LHCN-M2 (cell line): ENCODE measurements at regions not wholly inside any gene's neighbourhood (a gene's known extent, or its start where the extent isn't known, plus 50 kb on each side); places are given as distances from the start of the nearest gene placed in this dataset.
"Not testable (repeated sequence)": the region's sequence is repeated elsewhere in the genome, so short reads cannot be mapped to it uniquely, and the experiment has no call there.

Source experiments
- DNase-seq: peaks from one replicate; pipeline ENCODE4 v3.0.0-alpha.2; 2012; ENCODE audit warnings: low read depth

DNA sequence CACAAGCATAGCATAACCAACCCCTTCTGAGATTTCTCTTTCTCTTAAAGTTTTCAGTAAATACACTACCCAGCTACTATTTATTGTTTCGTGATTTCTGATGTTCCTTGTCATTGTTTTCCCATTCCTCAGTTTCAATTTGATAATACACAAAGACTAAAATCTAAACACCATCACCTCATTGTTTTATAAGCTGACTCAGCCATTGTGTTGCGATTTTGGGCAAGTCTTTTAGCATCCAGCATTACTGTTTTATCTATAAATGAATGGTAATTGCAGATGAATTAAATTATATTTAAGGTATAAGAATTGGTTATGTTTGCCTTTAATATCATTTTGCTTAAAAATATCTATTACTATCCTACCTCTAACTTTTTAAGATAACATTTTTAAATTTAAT lies 1308.5 kb downstream of the PLA2G4A start:
- no peak for DNase-seq

DNA sequence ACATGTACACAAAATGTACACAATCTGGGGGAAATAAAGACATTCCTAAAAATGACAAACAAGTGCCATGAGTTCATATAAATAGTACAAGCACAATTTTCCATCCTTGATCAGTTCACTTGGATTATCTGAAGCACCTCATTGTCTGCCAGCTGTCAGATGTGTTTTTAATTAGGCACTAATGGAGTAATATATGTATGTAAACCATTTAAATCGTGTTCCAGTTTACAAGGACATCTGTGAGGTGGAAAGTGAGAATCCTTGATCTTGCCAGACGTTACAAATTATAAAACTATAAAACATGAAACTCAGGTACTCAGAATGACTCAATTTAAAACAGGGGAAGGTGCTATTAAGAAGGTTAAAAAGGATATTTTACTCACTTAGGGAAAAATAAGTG lies 1312.2 kb downstream of the PLA2G4A start:
- no peak for DNase-seq

DNA sequence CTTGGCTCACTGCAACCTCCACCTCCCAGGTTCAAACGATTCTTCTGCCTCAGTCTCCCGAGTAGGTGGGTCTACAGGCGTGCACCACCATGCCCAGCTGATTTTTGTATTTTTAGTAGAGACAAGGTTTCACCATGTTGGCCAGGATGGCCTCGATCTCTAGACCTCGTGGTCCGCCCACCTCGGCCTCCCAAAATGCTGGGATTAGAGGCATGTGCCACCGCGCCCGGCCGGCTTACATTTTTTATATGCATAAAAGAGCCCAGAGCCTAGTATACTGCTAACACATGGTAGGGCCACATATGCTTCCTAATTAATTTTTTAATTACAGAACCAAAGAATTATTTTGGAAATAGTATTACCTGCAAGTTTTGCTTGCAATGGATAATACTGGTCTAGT lies 1325.4 kb downstream of the PLA2G4A start:
- no peak for DNase-seq

DNA sequence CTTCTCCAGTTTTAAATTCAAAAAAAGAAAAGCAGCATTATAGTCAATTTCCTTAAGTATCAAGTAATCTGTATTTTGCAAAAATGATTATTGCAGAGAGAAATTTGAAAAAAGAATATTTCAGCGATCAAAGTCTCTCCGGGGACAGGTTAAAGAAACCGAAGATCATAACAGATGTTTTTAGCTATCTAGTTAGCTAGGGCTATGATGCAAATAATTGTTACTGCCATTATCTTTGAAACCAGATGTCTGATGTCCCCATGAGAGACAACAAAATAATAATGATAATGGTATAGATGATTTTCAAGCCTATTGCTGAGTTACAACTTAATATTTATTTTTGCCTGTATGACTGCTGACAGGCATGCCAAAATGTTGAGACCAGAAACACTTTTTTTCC lies 1326.0 kb downstream of the PLA2G4A start:
- DNase-seq: no peak

DNA sequence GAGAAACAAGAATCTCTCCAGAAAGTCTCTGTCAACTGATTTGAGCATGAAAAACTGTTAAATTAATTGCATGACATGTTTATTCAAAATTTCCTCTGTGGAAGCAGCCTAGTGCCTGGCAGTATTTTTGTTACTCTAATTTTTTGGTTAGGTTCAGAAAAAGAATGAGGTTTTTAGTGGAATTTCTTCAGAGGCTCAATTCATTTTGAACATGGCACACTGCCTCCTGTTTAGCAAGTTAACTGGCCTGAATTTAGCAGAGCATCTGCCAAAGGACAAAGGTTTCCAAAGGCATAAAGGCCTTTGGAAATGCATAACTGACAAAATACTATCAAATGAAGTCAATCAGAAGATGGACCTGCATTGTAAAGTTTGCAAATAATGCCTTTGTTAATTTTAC lies 1326.5 kb downstream of the PLA2G4A start:
- no peak for DNase-seq

DNA sequence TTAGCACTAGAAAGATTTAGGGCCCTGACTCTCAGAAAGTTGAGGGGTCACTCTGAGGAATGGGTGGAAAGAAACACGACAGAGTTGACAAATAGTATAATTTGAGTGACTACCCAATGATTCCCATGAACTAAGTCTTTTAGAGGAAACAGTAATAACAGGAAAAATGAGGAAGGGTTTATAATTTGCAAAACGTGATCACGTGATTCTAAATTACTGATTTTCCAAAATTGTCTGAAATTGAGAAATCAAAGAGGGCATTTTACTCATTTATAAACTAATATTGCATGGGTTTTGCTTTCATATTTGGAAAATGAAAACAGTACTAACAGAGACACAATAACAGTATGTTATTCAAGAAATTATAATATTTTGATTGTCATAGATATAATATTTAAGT lies 1335.7 kb downstream of the PLA2G4A start:
- DNase-seq: no peak

DNA sequence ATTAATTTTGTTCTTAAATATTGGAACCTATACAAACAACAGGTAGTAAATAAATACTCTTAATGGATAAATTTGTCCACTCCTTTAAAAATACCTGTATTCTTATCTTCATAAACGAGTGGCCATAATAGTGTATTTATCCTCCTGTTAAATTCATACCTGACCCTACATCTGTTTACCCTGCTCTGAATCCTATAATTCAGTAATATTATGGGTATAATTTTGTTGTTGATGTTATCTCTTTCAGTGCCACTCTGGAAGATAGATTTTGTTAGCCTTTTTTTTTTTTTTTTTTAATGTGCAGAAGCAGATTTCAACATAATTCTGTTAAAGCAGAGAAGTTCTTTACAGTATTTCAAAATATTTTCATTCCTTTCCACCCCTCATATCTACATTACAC lies 1337.9 kb downstream of the PLA2G4A start:
- DNase-seq: no peak

DNA sequence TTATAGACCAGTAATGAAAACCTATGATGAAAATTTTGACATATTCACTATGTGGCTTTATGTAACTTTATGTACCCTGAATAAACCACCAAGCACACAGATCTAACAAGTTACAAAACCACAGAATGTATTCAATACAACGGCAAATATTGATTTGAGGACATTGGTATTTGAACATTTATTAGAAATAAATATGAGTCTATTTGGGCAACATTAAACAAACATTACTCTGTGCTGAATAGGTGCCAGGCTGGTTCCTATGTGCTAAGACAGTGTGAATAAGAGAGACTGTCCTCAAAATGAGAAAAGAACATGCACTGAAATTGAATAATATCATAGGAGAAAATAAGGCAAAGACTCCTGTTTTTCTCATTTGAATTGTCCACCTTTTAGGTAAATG lies 1341.2 kb downstream of the PLA2G4A start:
- no peak for DNase-seq

DNA sequence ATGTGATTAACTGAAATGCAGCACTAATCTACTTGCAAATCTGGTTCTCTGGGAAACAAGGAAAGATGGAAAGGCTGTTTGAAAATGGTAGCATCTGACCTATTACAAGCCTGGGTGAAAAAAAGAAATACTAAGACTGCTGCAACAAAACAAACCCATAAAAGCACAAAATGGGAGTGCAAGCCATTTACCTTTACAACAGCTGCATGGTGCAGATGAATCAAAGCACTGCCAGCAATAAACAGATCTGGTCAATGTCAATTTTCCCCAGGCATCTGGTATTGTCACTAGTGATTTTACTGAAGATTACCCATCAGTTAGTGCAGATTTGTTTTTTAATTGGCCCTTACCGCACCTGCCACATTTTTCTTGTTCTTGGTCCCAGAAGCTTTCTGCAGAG lies 1341.7 kb downstream of the PLA2G4A start:
- DNase-seq: no peak

DNA sequence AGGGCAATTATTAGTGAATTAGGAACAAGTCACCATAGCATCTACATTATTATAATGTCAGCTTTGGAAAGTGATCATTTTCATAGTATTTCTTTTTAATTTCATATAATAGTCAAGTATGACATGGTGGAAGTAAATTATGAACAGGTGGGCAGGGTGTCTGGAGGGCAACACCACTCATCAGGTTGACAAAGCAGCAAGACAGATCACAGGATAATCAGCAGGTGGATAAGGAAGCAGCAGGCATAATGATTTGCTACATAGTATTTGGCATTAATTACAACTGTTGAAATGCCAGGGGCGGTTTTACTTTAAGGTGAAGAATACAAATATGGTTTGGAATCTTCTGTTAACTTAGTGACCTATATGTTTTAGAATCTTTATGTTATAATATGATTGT lies 1342.2 kb downstream of the PLA2G4A start:
- no peak for DNase-seq

DNA sequence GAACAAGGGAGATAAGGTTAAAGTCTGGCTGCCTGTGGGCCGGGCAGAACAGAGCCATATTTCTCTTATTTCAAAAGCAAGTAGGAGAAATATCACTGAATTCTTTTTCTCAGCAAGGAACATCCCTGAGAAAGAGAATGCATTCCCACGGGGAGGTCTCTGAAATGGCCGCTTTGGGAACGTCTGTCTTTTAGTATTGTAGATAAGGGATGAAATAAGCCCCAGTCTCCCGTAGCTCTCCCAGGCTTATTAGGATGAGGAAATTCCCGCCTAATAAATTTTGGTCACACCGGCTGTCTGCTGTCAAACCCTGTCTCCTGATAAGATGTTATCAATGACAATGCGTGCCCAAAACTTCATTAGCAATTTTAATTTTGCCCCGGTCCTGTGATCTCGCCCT lies 1353.3 kb downstream of the PLA2G4A start:
- DNase-seq: not testable (repeated sequence)

DNA sequence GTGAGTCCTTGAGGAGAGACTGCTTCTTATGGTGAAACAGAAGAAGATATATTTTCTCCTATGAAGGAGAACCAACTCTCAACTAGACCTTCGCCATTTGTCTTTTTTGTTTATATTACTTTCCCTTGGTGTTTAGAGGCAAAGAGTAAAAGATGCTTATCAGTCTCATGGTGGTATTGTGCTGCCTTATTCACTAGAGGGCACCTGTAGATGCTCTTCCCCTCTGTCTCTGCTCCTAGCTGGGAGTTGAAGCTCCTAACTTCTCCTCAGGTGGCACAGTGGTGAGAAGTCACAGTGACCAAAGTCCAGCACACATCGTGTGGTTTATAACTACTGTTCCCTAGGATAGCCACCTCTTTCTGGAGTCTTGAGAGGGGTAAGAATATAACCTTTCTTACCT lies 1359.6 kb downstream of the PLA2G4A start:
- DNase-seq: no peak

DNA sequence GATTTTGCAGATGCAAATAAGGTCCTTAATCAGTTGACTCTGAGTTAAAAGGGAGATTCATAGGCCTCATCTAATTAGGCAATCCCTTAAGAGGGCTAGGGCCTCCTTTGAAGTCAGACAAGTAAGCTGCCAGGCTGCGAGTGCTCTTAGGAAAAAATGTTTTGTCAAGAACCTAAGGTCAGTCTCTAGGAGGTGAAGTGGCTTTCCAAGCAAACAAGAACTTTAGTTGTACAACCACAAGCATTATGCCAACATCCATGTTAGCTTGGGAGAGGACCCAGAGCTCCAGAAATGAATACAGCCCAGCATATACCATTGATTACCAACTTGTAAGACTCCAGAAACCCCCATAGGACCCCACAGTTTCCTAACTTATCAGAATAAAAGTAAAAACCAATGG lies 1366.2 kb downstream of the PLA2G4A start:
- DNase-seq: no peak

DNA sequence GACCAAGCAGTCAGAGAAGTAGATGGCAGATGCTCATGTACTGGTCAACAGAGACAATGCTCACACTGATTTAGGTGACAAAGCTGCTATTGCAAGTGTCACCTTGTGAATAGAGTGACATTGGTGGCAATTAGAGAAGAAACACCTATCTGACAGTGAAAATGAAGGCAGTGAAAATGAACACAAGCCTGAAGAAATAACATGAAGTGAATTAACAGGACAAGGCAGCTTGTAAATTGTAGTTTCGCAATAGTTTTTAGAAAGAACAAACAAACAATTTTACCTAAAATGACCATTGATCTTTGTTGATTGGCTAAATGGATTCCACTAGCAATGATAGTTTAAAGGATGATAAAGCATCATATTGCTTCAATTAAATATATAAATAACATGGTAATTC lies 1389.5 kb downstream of the PLA2G4A start:
- no peak for DNase-seq

DNA sequence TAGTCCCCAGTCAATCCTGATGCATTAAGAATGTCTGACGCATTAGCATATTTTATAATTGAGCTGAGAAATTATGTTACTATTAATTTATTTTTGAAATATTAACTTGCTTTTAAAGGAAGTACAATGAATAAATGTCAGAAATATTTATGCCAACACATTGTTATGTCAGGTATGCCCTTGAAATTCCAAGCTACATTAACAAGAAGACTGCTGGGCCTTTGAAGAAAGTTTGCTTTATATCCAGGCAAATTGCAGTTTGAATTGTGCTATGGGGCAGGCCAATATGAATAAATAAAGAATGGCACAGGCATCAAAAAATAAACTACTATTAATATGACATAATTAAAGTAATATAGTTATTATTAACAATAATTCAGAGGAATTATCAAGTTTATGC lies 1391.3 kb downstream of the PLA2G4A start:
- DNase-seq: no peak

DNA sequence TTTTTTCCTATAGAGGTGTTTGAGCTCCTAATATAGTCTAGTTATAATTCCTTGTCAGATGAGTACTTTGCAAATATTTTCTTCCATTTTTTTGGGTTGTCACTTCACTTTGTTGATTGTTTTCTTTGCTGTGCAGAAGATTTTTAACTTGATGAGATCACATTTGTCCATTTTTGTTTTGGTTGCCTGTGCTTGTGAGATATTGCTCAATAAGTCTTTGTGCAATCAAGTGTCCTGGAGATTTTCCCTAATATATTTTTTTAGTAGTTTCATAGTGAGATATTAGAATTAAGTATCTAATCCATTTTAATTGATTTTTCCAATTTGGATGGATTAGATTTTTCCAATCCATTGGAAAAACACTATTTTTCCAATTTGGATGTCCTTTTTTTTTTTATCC lies 1395.5 kb downstream of the PLA2G4A start:
- no peak for DNase-seq

DNA sequence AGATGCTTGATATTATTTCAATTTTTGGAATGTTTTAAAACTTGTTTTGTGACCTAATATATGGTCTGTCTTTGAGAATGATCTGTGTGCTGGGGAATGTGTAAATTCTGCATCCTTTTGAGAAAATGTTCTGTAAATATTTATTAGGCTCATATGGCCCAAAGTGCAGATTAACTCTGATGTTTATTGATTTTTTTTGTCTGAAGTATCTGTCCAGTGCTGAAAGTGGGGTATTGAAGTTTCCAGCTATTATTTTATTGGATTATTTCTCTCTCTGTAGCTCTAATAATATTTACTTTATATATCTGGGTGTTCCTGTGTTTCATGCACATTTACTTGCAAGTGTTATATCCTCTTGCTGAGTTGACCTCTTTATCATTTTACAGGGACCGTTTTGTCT lies 1397.2 kb downstream of the PLA2G4A start:
- DNase-seq: no peak

DNA sequence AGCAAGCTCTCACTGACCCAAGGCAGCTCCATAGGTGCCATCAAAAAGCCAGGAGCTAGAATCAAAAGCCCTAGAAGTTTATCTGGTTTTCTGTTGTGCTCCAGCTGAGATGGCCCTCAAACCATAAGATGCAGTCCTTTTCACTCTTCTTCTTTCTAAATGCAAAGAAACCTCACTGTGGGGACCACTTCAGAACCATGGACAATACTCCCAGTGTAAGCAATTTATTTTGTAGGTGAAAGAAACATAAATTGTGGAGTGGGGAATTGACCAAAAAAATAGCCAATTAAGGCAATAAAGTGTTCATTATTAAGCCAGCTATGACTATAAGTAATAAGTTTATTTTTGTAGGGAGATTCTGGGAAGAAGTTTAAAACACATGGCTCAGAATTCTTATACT lies 1399.9 kb downstream of the PLA2G4A start:
- no peak for DNase-seq

DNA sequence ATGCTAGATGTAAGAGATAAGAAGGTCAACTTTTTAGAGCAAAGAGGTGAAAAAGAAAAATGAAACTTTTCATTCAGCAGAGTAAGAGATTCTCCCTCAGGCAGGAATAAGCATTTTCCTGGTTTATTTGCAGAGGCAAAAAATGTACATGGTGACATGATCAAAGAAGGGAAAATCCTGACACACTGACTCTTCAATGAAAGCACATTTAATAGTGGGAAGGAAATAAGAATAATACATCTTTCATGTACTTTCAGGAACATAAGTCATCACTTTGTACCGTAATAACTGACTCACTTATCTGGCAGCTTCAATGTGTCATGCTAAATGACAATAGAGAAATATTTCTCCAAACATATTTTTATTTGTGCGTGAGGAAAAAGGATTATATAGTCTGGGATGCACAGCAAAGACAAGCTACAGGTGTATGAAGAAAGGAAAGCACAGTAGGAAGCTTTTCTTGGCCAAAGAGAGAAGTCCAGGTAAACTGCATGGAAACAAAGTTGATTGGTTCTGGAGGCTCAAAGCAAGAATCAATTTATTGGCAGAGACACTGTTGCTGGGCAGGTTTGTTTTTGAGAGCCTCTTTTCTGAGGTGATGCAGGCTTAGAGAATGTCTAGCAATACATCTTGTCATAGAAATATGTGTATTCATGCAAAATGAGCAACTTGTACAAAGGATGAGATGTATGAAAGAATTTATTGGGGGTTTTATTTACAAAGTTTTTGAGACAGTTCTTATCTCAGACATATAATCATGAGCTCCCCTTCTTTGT lies 1409.0 kb downstream of the PLA2G4A start:
- peak; percentile 70 for DNase-seq

DNA sequence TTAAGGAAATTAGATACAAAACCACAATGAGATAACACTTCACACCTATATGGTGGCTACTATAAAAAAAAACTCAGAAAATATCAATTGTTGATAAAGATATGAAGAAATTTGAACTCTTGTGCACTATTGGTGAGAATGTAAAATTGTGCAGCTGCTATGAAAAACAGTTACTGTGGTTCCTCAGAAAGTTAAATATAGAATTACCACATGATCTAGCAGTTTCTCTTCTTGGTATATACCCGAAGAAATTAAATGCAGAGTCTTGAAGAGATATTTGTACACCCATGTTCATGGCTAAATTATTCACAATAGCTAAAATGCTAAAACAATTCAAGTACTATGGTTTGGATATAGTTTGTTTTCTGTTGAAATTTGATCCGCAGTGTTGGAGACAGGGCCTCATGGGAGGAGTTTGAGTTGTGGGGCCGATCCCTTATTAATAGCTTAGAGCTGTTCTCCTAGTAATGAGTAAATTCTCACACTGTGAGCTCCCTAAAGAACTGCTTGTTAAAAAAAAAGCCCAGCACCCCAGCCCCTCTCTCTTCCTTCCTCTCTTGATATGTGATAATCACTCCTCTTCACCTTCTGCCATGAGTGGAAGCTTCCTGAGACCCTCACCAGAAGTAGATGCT lies 1412.1 kb downstream of the PLA2G4A start:
- peak; percentile 6 for DNase-seq

DNA sequence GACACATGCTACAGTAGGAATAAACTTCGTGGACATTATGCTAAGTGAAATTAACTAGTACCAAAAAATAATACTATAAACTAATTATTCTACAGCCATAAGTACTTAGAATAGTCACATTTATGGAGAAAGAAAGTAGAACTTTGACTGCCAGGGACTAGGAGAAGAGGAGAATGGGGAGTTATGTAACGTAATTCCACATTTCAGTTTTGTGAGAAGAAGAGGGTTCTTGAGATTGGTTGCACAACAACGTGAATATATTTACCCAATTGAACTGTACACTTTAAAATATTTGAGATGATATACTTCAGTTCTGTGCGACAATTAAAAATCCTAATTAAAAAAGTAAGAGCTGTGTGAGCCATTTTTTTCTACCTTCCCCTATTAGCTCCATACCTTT lies 1412.9 kb downstream of the PLA2G4A start:
- DNase-seq: no peak

DNA sequence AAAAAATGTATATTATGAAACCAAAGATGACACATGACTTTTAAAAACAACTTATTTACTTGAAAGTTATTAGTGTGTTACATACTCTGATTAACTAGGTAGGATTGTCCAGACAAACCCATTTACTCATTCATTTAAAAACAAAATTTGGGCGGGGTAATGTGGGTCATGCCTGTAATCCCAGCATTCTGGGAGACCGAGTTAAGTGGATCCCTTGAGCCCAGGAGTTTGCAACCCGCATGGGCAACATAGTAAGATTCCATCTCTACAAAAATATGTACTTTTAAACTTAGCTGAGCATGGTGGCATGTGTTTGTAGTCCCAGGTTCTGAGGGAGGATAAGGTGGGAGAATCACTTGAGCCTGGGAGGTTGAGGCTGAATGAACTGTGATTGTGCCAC lies 1414.7 kb downstream of the PLA2G4A start:
- no peak for DNase-seq

DNA sequence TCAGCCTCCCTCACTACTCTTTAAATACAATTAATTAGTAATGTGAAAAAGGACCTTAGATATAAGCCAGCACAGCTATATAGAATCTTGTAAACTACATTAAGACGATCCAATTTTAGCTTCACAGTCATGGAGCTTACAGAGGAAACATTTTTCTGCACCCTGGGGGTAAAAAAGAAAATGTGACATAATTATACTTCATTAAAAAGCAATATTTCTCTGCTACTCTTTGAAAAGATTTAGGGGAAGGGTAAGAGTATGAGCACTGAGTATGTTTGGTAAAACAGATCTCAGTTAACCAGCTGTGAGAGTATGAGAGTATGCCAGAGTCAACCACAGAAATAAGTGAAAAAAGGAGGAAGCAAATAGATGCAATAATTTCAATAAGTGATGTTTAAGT lies 1415.9 kb downstream of the PLA2G4A start:
- no peak for DNase-seq

DNA sequence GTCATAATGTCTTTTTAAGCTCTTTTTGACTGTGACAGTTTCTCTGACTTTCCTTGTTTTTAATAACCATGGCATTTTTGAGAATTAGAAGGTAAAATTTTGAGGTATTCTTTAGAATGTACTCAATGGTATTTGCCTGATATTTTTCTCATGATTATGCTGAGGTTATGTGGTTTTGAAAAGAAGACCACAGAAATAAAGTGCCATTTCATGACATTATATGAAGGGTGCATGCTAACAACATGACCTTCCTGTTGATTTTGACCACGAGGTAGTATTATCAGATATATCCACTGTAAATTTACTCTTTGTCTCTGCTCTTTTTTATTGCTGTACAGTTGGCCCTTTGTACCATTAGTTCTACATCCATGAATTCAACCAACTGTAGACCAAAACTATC lies 1418.5 kb downstream of the PLA2G4A start:
- DNase-seq: no peak
